ENCODE measurements at regions not wholly inside any gene's neighbourhood (a gene's known extent, or its start where the extent isn't known, plus 50 kb on each side); places are given as distances from the start of the nearest gene placed in this dataset.

DNA sequence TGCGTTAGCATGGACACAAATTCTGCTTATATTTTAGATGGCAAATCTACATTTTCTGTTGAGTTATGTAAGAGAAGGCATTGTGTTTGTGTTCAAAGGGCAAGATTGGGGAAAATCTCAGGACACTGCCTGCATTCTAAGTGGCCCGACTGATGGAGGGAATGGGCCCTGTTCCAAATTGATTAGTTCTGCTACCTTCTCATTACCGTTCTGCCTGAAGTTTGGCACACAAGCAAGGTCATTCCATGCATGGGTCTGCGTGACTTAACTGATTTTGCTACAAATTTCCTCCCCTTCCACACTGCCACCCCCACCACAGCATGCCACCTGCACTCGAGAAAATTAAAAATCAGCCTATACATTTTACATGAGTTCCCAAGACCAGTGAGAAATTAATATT is 409.9 kb downstream of the BRINP1 start:
- Histone ChIP-seq H3K9me3 (no peaks in the 10 kb centered on the region), H3K4me1 (peaks cover 0 to 14% (median 0%) of the 10 kb centered on the region in 3 donors), H3K27me3 (no peaks in the 10 kb centered on the region), H3K27ac (no peak overlapping the region), H3K4me3 (no peak overlapping the region), H3K36me3 (no peaks in the 10 kb centered on the region)
- ATAC-seq = no peak
- no peak for TF ChIP-seq POLR2A (IDR thresholded peaks at IDR 0.05)
- TF ChIP-seq EP300 (IDR thresholded peaks at IDR 0.05) = no peak
- no peak for TF ChIP-seq POLR2AphosphoS5 (IDR thresholded peaks at IDR 0.05)
- WGBS, 2 donors (ENCODE audit: low coverage in 1 of 2) = 63 to 64% methylated on average over 4 to 5 of the region's 5 CpGs

DNA sequence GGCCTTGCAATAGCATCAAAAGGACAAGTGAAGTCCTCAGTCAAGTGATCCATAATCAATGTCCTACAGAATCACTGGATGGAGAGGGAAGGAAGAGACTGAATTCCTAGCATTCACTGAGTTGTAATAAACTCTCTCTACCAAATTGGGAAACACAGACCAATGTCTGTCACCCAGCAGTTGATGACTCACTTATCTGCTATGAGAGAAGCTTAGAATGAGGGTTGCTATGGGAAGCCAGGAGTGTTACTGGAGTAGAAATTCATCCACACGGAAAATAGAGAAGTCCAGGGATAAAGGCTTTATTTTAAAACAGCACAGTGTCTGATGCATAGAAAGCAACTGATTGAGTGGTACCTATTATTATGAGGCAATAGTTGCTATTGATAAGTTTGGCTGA is 407.4 kb downstream of the BRINP1 start:
- Histone ChIP-seq H3K9me3 (no peaks in the 10 kb centered on the region), H3K27ac (peak overlapping the region in 1 of 4 donors; percentile 34), H3K36me3 (no peaks in the 10 kb centered on the region), H3K4me1 (peaks cover 0 to 14% (median 0%) of the 10 kb centered on the region in 3 donors), H3K27me3 (no peaks in the 10 kb centered on the region), H3K4me3 (no peak overlapping the region)
- ATAC-seq = peak; percentile 86
- WGBS, 2 donors (ENCODE audit: low coverage in 1 of 2) = 0 to 13% methylated on average over 1 of the region's 1 CpG
- TF ChIP-seq POLR2AphosphoS5 (IDR thresholded peaks at IDR 0.05) (peak; percentile 23), POLR2A (IDR thresholded peaks at IDR 0.05) (no peak)

DNA sequence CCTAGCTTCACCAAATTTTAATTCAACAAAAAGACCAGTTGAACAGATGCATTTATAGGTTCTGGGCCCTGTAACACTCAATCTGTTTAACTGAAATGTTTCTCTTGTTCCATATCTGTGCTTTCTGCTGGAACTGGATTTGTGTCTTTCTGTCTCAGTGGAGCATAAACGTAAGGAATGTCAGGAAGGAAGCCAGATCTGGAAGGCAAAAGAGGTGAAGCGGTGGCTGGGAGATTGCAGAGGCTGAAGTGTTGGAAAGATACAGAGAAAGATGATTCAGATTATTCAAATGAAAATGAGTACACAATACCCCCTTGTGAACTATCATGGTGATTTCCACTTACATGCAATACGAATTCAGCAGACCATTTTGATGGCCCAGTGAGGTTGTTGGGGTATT is 406.8 kb downstream of the BRINP1 start:
- Histone ChIP-seq H3K27me3 (no peaks in the 10 kb centered on the region), H3K36me3 (no peaks in the 10 kb centered on the region), H3K27ac (peak overlapping the region in 2 of 4 donors; percentile 17 to 34), H3K4me3 (no peak overlapping the region), H3K9me3 (no peaks in the 10 kb centered on the region), H3K4me1 (peaks cover 0 to 14% (median 0%) of the 10 kb centered on the region in 3 donors)
- no peak for TF ChIP-seq POLR2A (IDR thresholded peaks at IDR 0.05)
- TF ChIP-seq EP300 (IDR thresholded peaks at IDR 0.05) = no peak
- no peak for TF ChIP-seq POLR2AphosphoS5 (IDR thresholded peaks at IDR 0.05)
- TF ChIP-seq CTCF (IDR thresholded peaks at IDR 0.05) = no peak
- no peak for ATAC-seq
- 34 to 43% methylated on average over 1 to 3 of the region's 3 CpGs for WGBS, 2 donors (ENCODE audit: low coverage in 1 of 2)

DNA sequence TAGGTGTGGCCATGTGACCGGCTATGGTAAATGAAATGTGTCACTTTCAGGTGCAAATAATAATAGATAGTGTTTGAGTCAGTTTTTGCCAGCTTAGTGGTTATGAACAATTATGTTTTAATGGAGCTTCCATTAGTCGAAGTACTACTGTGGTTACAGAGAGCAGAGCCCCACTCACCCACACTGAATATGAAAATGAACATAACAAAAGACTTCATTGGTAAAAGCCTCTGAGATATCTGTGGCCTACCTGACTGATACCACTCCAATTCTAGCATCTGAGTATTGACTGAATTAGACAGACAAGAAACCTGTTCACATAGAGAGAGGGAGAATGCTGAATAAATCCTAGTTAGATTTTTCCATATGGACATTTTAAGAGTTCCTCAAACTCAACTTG is 405.6 kb downstream of the BRINP1 start:
- Histone ChIP-seq H3K4me3 (no peak overlapping the region), H3K27me3 (no peaks in the 10 kb centered on the region), H3K9me3 (no peaks in the 10 kb centered on the region), H3K4me1 (peaks cover 0 to 14% (median 0%) of the 10 kb centered on the region in 3 donors), H3K27ac (no peak overlapping the region), H3K36me3 (no peaks in the 10 kb centered on the region)
- no peak for ATAC-seq
- TF ChIP-seq EP300 (IDR thresholded peaks at IDR 0.05) (no peak), POLR2AphosphoS5 (IDR thresholded peaks at IDR 0.05) (no peak), CTCF (IDR thresholded peaks at IDR 0.05) (no peak), POLR2A (IDR thresholded peaks at IDR 0.05) (no peak)
- 92 to 95% methylated on average over 2 of the region's 2 CpGs for WGBS, 2 donors (ENCODE audit: low coverage in 1 of 2)

GRCh38 chr9:118967901-118968300 is 401.3 kb downstream of the BRINP1 start:
- H3K9me3 ChIP-seq = no peaks in the 10 kb centered on the region
- ATAC-seq = no peak
- no peak overlapping the region for H3K4me3 ChIP-seq
- WGBS, 2 donors (ENCODE audit: low coverage in 1 of 2) = 60 to 81% methylated on average over 1 to 3 of the region's 3 CpGs
- no peaks in the 10 kb centered on the region for H3K27me3 ChIP-seq
- no peaks in the 10 kb centered on the region for H3K4me1 ChIP-seq
- TF ChIP-seq EP300 (IDR thresholded peaks at IDR 0.05) (no peak), CTCF (IDR thresholded peaks at IDR 0.05) (no peak)
- H3K36me3 ChIP-seq = no peaks in the 10 kb centered on the region
- H3K27ac ChIP-seq = no peak overlapping the region

DNA sequence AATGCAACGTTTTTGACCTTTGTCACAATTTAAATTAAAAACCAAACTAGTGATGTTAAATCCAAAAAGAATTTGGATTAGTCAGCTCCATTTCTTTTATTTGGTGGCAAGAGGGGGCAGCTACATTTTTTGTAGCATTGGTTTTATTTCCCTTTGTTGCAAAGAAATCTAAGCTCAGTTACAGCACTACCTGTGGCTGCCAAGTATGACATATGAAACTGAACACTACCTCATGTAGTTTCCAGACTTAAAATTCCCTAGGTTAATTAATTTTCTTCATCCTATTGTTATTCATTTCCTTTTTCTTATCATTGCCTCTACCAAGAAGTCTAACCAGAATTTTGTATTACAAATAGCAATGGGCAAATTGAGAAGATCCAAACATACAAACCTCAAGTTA is 393.5 kb downstream of the BRINP1 start:
- Histone ChIP-seq H3K4me1 (no peaks in the 10 kb centered on the region), H3K9me3 (no peaks in the 10 kb centered on the region), H3K27ac (no peak overlapping the region), H3K27me3 (peaks cover 3% of the 10 kb centered on the region), H3K36me3 (no peaks in the 10 kb centered on the region), H3K4me3 (no peak overlapping the region)
- WGBS, 2 donors (ENCODE audit: low coverage in 1 of 2) = 43 to 80% methylated on average over 1 of the region's 1 CpG
- TF ChIP-seq EP300 (IDR thresholded peaks at IDR 0.05) (no peak), CTCF (IDR thresholded peaks at IDR 0.05) (no peak), POLR2AphosphoS5 (IDR thresholded peaks at IDR 0.05) (no peak), POLR2A (IDR thresholded peaks at IDR 0.05) (no peak)
- no peak for ATAC-seq
